ENCODE measurements at regions not wholly inside any gene's neighbourhood (a gene's known extent, or its start where the extent isn't known, plus 50 kb on each side); places are given as distances from the start of the nearest gene placed in this dataset.

GRCh38 chr2:34851804-34852203 is 1252.7 kb upstream of the FAM98A start:
- Histone ChIP-seq H3K27ac (ENCODE audit: low read length) (no peak overlapping the region), H3K27me3 (ENCODE audit: insufficient read depth, low read depth, low read length) (no peaks in the 10 kb centered on the region), H3K4me3 (ENCODE audit: low read length) (no peak overlapping the region), H3F3A (ENCODE audit: insufficient read depth, low read length, poor library complexity, severe bottlenecking) (no peaks in the 10 kb centered on the region), H3K4me2 (ENCODE audit: low read length) (no peak overlapping the region), H3K36me3 (ENCODE audit: insufficient read depth, low read length) (no peaks in the 10 kb centered on the region), H3K79me2 (replicated peaks; ENCODE audit: insufficient read depth, low read length) (no peaks in the 10 kb centered on the region), H3K9me2 (ENCODE audit: insufficient read depth, low read length) (no peaks in the 10 kb centered on the region), H3K9me3 (ENCODE audit: low read length) (peaks cover 7% of the 10 kb centered on the region), H3K9ac (ENCODE audit: low read length) (no peak overlapping the region), H4K20me1 (ENCODE audit: insufficient read depth) (no peaks in the 10 kb centered on the region), H2AFZ (ENCODE audit: low read depth, low read length) (no peak overlapping the region)
- TF ChIP-seq SMC3 (conservative IDR thresholded peaks at IDR 0.05; ENCODE audit: poor library complexity) (no peak), EP300 (conservative IDR thresholded peaks at IDR 0.05; ENCODE audit: poor library complexity, severe bottlenecking) (no peak), POLR2AphosphoS5 (IDR thresholded peaks at IDR 0.05) (no peak), MXI1 (conservative IDR thresholded peaks at IDR 0.05; ENCODE audit: poor library complexity, severe bottlenecking) (no peak), REST (IDR thresholded peaks at IDR 0.05; ENCODE audit: borderline replicate concordance) (no peak), CTCF (IDR thresholded peaks at IDR 0.05; ENCODE audit: poor library complexity, severe bottlenecking) (no peak), TAF1 (IDR thresholded peaks at IDR 0.05; ENCODE audit: low read depth) (no peak), RAD21 (conservative IDR thresholded peaks at IDR 0.05) (no peak)

DNA sequence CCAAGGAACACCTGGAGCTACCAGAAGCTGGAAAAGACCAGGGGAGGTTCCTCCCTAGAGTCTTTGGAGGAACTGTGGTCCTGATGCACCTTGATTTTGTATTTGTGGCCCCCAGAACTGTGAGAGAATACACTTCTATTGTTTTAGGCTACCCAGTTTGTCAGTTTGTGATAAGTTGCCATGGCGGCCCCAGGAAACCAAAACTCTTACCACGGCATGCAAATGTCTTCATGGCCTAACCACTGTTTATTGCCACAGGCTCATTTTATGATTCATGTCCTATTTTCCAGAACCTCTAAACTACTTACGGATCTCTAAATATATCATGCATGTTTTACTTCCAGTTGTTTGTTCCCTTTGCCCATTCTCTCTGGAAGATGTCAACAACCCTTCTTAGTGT is 1250.7 kb upstream of the FAM98A start:
- Histone ChIP-seq H4K20me1 (ENCODE audit: insufficient read depth) (no peaks in the 10 kb centered on the region), H3K4me3 (ENCODE audit: low read length) (no peak overlapping the region), H3K79me2 (replicated peaks; ENCODE audit: insufficient read depth, low read length) (no peaks in the 10 kb centered on the region), H3K4me2 (ENCODE audit: low read length) (no peak overlapping the region), H3K9me3 (ENCODE audit: low read length) (no peaks in the 10 kb centered on the region), H3K27me3 (ENCODE audit: insufficient read depth, low read depth, low read length) (no peaks in the 10 kb centered on the region), H2AFZ (ENCODE audit: low read depth, low read length) (no peak overlapping the region), H3K9me2 (ENCODE audit: insufficient read depth, low read length) (no peaks in the 10 kb centered on the region), H3F3A (ENCODE audit: insufficient read depth, low read length, poor library complexity, severe bottlenecking) (no peaks in the 10 kb centered on the region), H3K36me3 (ENCODE audit: insufficient read depth, low read length) (no peaks in the 10 kb centered on the region), H3K9ac (ENCODE audit: low read length) (no peak overlapping the region), H3K27ac (ENCODE audit: low read length) (no peak overlapping the region)
- no peak for TF ChIP-seq MXI1 (conservative IDR thresholded peaks at IDR 0.05; ENCODE audit: poor library complexity, severe bottlenecking)
- no peak for TF ChIP-seq RAD21 (conservative IDR thresholded peaks at IDR 0.05)
- TF ChIP-seq SMC3 (conservative IDR thresholded peaks at IDR 0.05; ENCODE audit: poor library complexity), result no peak
- TF ChIP-seq CTCF (IDR thresholded peaks at IDR 0.05; ENCODE audit: poor library complexity, severe bottlenecking), result no peak
- TF ChIP-seq REST (IDR thresholded peaks at IDR 0.05; ENCODE audit: borderline replicate concordance), result no peak
- TF ChIP-seq EZH2 (IDR thresholded peaks at IDR 0.05; ENCODE audit: borderline replicate concordance, insufficient read depth, low read length, poor library complexity, severe bottlenecking), result no peak
- no peak for TF ChIP-seq POLR2AphosphoS5 (IDR thresholded peaks at IDR 0.05)
- no peak for TF ChIP-seq TAF1 (IDR thresholded peaks at IDR 0.05; ENCODE audit: low read depth)
- TF ChIP-seq EP300 (conservative IDR thresholded peaks at IDR 0.05; ENCODE audit: poor library complexity, severe bottlenecking), result no peak
